Suprapubic skin (tissue), 4 donors: ENCODE measurements at regions not wholly inside any gene's neighbourhood (a gene's known extent, or its start where the extent isn't known, plus 50 kb on each side); places are given as distances from the start of the nearest gene placed in this dataset.

Experiments used
- DNase-seq, 2 donors: peaks; one replicate each; pipeline ENCODE4 v3.0.0-alpha.2; 2019; ENCODE audit warnings: low spot score in 2 of 2
- H3K27ac ChIP-seq: fragments of 200-600 bp; sonication (generic); one replicate; pipeline ENCODE4 v1.5.1; 2019
- H3K27me3 ChIP-seq: fragments of 200-600 bp; sonication (generic); one replicate; pipeline ENCODE4 v1.5.1; 2019
- H3K36me3 ChIP-seq: fragments of 200-600 bp; sonication (generic); one replicate; pipeline ENCODE4 v1.5.1; 2019
- H3K4me1 ChIP-seq: fragments of 200-600 bp; sonication (generic); one replicate; pipeline ENCODE4 v1.5.1; 2019
- H3K4me3 ChIP-seq: fragments of 200-600 bp; sonication (generic); one replicate; pipeline ENCODE4 v1.5.1; 2019; ENCODE audit warnings: mild to moderate bottlenecking
- H3K9me3 ChIP-seq: fragments of 200-600 bp; sonication (generic); one replicate; pipeline ENCODE4 v1.5.1; 2019
- EP300 ChIP-seq: sonication (generic); formaldehyde crosslinking; IDR thresholded peaks from one replicate; pipeline ENCODE4 v1.6.1; 2017; ENCODE audit warnings: antibody characterized with exemption
- POLR2A ChIP-seq, 2 donors: fragments of 450-650 bp; IDR thresholded peaks; one replicate each; pipeline ENCODE4 v1.6.1; 2017; ENCODE audit warnings: antibody characterized with exemption in 2 of 2, mild to moderate bottlenecking in 2 of 2, moderate library complexity in 2 of 2
- POLR2AphosphoS5 ChIP-seq, 3 donors: sonication (generic); formaldehyde crosslinking; IDR thresholded peaks; one replicate each; pipeline ENCODE4 v1.6.1; 2017; ENCODE audit warnings: antibody characterized with exemption in 3 of 3
- WGBS: methylation state at CpG from one replicate; pipeline ENCODE4 v1.1.5; 2018; 5-methylcytosine and 5-hydroxymethylcytosine counted together
- TF ChIP-seq, protein P1 (sequence below), 2 donors: fragments of 200-600 bp in 1 of 2; fragments of 450-650 bp in 1 of 2; sonication (generic) in 1 of 2; IDR thresholded peaks; one replicate each; pipeline ENCODE4 v1.5.1; 2016 to 2019; ENCODE audit warnings: antibody characterized with exemption in 2 of 2, mild to moderate bottlenecking in 1 of 2, moderate library complexity in 1 of 2

GRCh38 chr9:86639899-86640379 lies 285.7 kb upstream of the TUT7 start:
- Histone ChIP-seq H3K36me3 (no peaks in the 10 kb centered on the region), H3K27ac (no peak overlapping the region), H3K9me3 (no peaks in the 10 kb centered on the region), H3K27me3 (no peaks in the 10 kb centered on the region), H3K4me1 (peaks cover 20% of the 10 kb centered on the region), H3K4me3 (no peak overlapping the region)
- no peak for DNase-seq
- TF ChIP-seq, protein P1, sequence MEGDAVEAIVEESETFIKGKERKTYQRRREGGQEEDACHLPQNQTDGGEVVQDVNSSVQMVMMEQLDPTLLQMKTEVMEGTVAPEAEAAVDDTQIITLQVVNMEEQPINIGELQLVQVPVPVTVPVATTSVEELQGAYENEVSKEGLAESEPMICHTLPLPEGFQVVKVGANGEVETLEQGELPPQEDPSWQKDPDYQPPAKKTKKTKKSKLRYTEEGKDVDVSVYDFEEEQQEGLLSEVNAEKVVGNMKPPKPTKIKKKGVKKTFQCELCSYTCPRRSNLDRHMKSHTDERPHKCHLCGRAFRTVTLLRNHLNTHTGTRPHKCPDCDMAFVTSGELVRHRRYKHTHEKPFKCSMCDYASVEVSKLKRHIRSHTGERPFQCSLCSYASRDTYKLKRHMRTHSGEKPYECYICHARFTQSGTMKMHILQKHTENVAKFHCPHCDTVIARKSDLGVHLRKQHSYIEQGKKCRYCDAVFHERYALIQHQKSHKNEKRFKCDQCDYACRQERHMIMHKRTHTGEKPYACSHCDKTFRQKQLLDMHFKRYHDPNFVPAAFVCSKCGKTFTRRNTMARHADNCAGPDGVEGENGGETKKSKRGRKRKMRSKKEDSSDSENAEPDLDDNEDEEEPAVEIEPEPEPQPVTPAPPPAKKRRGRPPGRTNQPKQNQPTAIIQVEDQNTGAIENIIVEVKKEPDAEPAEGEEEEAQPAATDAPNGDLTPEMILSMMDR (IDR thresholded peaks at IDR 0.05) = no peak
- no peak for TF ChIP-seq POLR2AphosphoS5 (IDR thresholded peaks at IDR 0.05)
- no peak for TF ChIP-seq POLR2A (IDR thresholded peaks at IDR 0.05)
- TF ChIP-seq EP300 = no peak
- WGBS = 57% methylated on average over 5 of the region's 5 CpGs

- Histone ChIP-seq H3K36me3 (no peaks in the 10 kb centered on the region), H3K9me3 (no peaks in the 10 kb centered on the region), H3K27ac (no peak overlapping the region), H3K4me3 (no peak overlapping the region), H3K4me1 (peaks cover 15% of the 10 kb centered on the region), H3K27me3 (no peaks in the 10 kb centered on the region)
- TF ChIP-seq, protein P1 (IDR thresholded peaks at IDR 0.05) = no peak
- TF ChIP-seq POLR2A (IDR thresholded peaks at IDR 0.05) (no peak), POLR2AphosphoS5 (IDR thresholded peaks at IDR 0.05) (no peak), EP300 (no peak)
- no peak for DNase-seq
- 56% methylated on average over 2 of the region's 2 CpGs for WGBS
Observed at GRCh38 chr9:86639287-86639686, 285.1 kb upstream of the TUT7 start.

GRCh38 chr9:86638109-86638508 lies 283.9 kb upstream of the TUT7 start:
- WGBS = 100% methylated on average over 1 of the region's 1 CpG
- no peak overlapping the region for H3K27ac ChIP-seq
- no peaks in the 10 kb centered on the region for H3K9me3 ChIP-seq
- H3K4me3 ChIP-seq = no peak overlapping the region
- H3K36me3 ChIP-seq = no peaks in the 10 kb centered on the region
- TF ChIP-seq, protein P1 (IDR thresholded peaks at IDR 0.05) = no peak
- no peak for TF ChIP-seq POLR2A (IDR thresholded peaks at IDR 0.05)
- TF ChIP-seq EP300 = no peak
- TF ChIP-seq POLR2AphosphoS5 (IDR thresholded peaks at IDR 0.05) = no peak
- peaks cover 10% of the 10 kb centered on the region for H3K4me1 ChIP-seq
- no peaks in the 10 kb centered on the region for H3K27me3 ChIP-seq
- no peak for DNase-seq

GRCh38 chr9:86637515-86637914 lies 283.3 kb upstream of the TUT7 start:
- 74% methylated on average over 11 of the region's 11 CpGs for WGBS
- Histone ChIP-seq H3K9me3 (no peaks in the 10 kb centered on the region), H3K36me3 (no peaks in the 10 kb centered on the region), H3K27me3 (no peaks in the 10 kb centered on the region), H3K4me3 (no peak overlapping the region), H3K4me1 (peaks cover 10% of the 10 kb centered on the region), H3K27ac (no peak overlapping the region)
- TF ChIP-seq EP300 (no peak), POLR2AphosphoS5 (IDR thresholded peaks at IDR 0.05) (no peak), POLR2A (IDR thresholded peaks at IDR 0.05) (no peak)
- TF ChIP-seq, protein P1 (IDR thresholded peaks at IDR 0.05) = peak in 1 of 2 donors; percentile 17
- no peak for DNase-seq

- Histone ChIP-seq H3K9me3 (no peaks in the 10 kb centered on the region), H3K27me3 (no peaks in the 10 kb centered on the region)
- TF ChIP-seq EP300 (no peak), POLR2A (IDR thresholded peaks at IDR 0.05) (no peak), POLR2AphosphoS5 (IDR thresholded peaks at IDR 0.05) (no peak)
- TF ChIP-seq, protein P1 (IDR thresholded peaks at IDR 0.05) = no peak
Observed at GRCh38 chr9:86636519-86636918, 282.3 kb upstream of the TUT7 start.

More at GRCh38 chr9:86636519-86636918, 282.3 kb upstream of the TUT7 start:
- DNase-seq = no peak
- peaks cover 10% of the 10 kb centered on the region for H3K4me1 ChIP-seq
- 93% methylated on average over 4 of the region's 4 CpGs for WGBS
- no peak overlapping the region for H3K27ac ChIP-seq
- no peak overlapping the region for H3K4me3 ChIP-seq
- no peaks in the 10 kb centered on the region for H3K36me3 ChIP-seq
